ENCODE measurements at regions not wholly inside any gene's neighbourhood (a gene's known extent, or its start where the extent isn't known, plus 50 kb on each side); places are given as distances from the start of the nearest gene placed in this dataset.

DNA sequence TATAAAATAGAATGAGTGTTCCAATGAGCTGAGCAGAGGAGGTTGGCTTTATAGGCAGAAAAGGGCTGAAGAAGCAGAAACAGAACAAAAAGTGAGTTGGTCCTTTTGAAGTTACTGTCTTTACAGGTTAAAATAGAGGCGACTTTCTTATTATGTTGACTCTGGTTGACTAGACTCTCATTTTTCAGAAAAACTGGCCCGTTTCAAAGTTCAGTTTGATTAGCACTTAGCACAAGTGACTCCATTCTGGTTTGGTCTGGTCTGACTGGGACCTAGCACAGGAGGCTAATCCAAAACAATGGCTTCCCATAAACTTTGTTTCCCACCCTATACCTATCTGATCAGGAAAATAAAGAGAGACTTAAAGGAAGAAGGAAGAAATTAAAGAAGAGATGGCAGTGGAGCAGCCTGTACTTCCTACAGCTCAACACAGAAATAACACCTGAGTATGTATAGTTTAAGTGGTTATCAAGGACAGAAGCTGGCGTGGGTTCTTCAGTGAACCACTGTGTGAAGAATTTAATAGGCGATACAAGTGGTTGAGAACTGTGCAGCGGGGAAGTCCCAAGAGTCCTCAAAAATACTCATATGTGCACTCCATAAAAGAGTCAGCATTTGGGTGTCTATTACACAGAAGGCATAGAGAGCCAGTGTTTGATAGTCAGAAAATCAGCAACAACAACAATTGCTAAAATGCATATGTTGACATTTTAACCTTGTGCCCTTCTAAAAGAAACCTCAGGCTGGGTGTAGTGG, 554.8 kb upstream of the HTR2C start:
- no peak overlapping the region for H3K4ac ChIP-seq (replicated peaks; ENCODE audit: insufficient read length, low read depth, low read length)
- no peak overlapping the region for H2AK5ac ChIP-seq (ENCODE audit: low read depth, low read length)
- WGBS, 2 experiments (ENCODE audit: extremely low coverage in 1 of 2, insufficient coverage in 1 of 2, insufficient read length in 1 of 2, insufficient replicate concordance in 2 of 2, low coverage in 1 of 2, low lambda C conversion rate in 2 of 2, missing lambda C conversion rate in 1 of 2), result 94% methylated on average over 5 of the region's 5 CpGs; no CpG with 5 or more reads in 1 of the 2 experiments
- no peaks in the 10 kb centered on the region for H3K23me2 ChIP-seq (ENCODE audit: low read depth, low read length)
- no peak overlapping the region for H4K91ac ChIP-seq (replicated peaks; ENCODE audit: insufficient read length, low read length)
- H3K14ac ChIP-seq (ENCODE audit: insufficient read length), result no peak overlapping the region
- H3K4me1 ChIP-seq (replicated peaks in 1 of 4; ENCODE audit: control insufficient read depth in 3 of 4, insufficient read depth in 4 of 4, low read length in 3 of 4), result no peaks in the 10 kb centered on the region
- ChIA-PET POLR2A (ENCODE audit: partially characterized antibody) (no interaction called here), CTCF (ENCODE audit: partially characterized antibody) (no interaction called here)
- peaks cover 0 to 6% of the 10 kb centered on the region in 2 experiments; a peak in 2 of 4 replicates for H3K79me2 ChIP-seq (ENCODE audit: control insufficient read depth in 1 of 2, insufficient read depth in 2 of 2, low read length in 2 of 2)
- no peaks in the 10 kb centered on the region for H4K20me1 ChIP-seq (replicated peaks in 1 of 2; ENCODE audit: control insufficient read depth in 1 of 2, insufficient read depth in 2 of 2, low read length in 2 of 2)
- no peak overlapping the region for H3K23ac ChIP-seq (ENCODE audit: insufficient read length)
- no peak overlapping the region for H3K27ac ChIP-seq (ENCODE audit: low read depth, low read length)
- no peak overlapping the region for H3K9ac ChIP-seq (replicated peaks in 1 of 4; ENCODE audit: extremely low read depth in 1 of 4, low read depth in 3 of 4, low read length in 3 of 4)
- H3K18ac ChIP-seq (ENCODE audit: extremely low read depth, low read length), result no peak overlapping the region
- peaks cover 0 to 4% of the 10 kb centered on the region in 2 experiments; a peak in 2 of 4 replicates for H3K9me3 ChIP-seq (ENCODE audit: insufficient read depth in 2 of 2, low read depth in 1 of 2, low read length in 1 of 2)
- no peak overlapping the region for H2BK120ac ChIP-seq (replicated peaks; ENCODE audit: low read depth, low read length)
- H3K36me3 ChIP-seq (ENCODE audit: control insufficient read depth in 2 of 4, insufficient read depth in 4 of 4, low read length in 3 of 4), result peaks cover 0 to 8% (median 2%) of the 10 kb centered on the region in 4 experiments; a peak in 3 of 8 replicates
- H3K4me3 ChIP-seq (ENCODE audit: extremely low read depth in 1 of 4, insufficient read depth in 2 of 4, low read depth in 3 of 4, low read length in 4 of 4), result no peak overlapping the region
- H2BK12ac ChIP-seq (ENCODE audit: low read depth, low read length), result no peak overlapping the region
- H3K4me2 ChIP-seq (ENCODE audit: insufficient read depth in 1 of 2, low read depth in 2 of 2, low read length in 2 of 2), result no peak overlapping the region
- no peaks in the 10 kb centered on the region for H3K79me1 ChIP-seq (ENCODE audit: low read depth, low read length)
- DNase-seq (ENCODE audit: low read depth in 1 of 2, low spot score in 2 of 2) (no peak), FAIRE-seq (no peak)
- no peaks in the 10 kb centered on the region for H3K27me3 ChIP-seq (replicated peaks in 1 of 4; ENCODE audit: control insufficient read depth in 3 of 4, extremely low read depth in 1 of 4, insufficient read depth in 3 of 4, low read length in 3 of 4)
- no peak overlapping the region for H3K56ac ChIP-seq (replicated peaks; ENCODE audit: insufficient read length, low read depth, low read length)
- no peak overlapping the region for H2BK5ac ChIP-seq (ENCODE audit: low read depth, low read length)
- H2BK20ac ChIP-seq (ENCODE audit: low read length), result no peak overlapping the region
- no peak overlapping the region for H2BK15ac ChIP-seq (ENCODE audit: low read length)
- H2AFZ ChIP-seq (ENCODE audit: low read length), result no peak overlapping the region
- no peak overlapping the region for H4K5ac ChIP-seq (ENCODE audit: insufficient read length, low read depth, low read length)
- no peak overlapping the region for H4K8ac ChIP-seq (ENCODE audit: extremely low read depth, insufficient read depth, low read length)
- TF ChIP-seq PHF8 (conservative IDR thresholded peaks at IDR 0.05; ENCODE audit: low read depth, low read length), result no peak
- TF ChIP-seq JUN (IDR thresholded peaks at IDR 0.05; ENCODE audit: low read depth, low read length), result no peak
- TF ChIP-seq, protein P1, sequence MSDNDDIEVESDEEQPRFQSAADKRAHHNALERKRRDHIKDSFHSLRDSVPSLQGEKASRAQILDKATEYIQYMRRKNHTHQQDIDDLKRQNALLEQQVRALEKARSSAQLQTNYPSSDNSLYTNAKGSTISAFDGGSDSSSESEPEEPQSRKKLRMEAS (IDR thresholded peaks at IDR 0.05), result no peak
- TF ChIP-seq, protein P2, sequence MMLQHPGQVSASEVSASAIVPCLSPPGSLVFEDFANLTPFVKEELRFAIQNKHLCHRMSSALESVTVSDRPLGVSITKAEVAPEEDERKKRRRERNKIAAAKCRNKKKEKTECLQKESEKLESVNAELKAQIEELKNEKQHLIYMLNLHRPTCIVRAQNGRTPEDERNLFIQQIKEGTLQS (IDR thresholded peaks at IDR 0.05; ENCODE audit: insufficient read depth, low read depth, low read length), result no peak
- TF ChIP-seq, protein P3, sequence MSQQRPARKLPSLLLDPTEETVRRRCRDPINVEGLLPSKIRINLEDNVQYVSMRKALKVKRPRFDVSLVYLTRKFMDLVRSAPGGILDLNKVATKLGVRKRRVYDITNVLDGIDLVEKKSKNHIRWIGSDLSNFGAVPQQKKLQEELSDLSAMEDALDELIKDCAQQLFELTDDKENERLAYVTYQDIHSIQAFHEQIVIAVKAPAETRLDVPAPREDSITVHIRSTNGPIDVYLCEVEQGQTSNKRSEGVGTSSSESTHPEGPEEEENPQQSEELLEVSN (IDR thresholded peaks at IDR 0.05), result no peak
- no peak for TF ChIP-seq RNF2 (IDR thresholded peaks at IDR 0.05; ENCODE audit: borderline replicate concordance, low read depth, low read length, missing control alignments, poor library complexity, severe bottlenecking)
- TF ChIP-seq TCF12 (IDR thresholded peaks at IDR 0.05; ENCODE audit: low read depth, low read length), result no peak
- no peak for TF ChIP-seq CREB1 (IDR thresholded peaks at IDR 0.05)
- no peak for TF ChIP-seq SIRT6 (IDR thresholded peaks at IDR 0.05; ENCODE audit: low read length)
- no peak for TF ChIP-seq SP4 (IDR thresholded peaks at IDR 0.05; ENCODE audit: low read length)
- TF ChIP-seq SAP30 (IDR thresholded peaks at IDR 0.05; ENCODE audit: insufficient read depth, insufficient replicate concordance, low read length), result no peak
- no peak for TF ChIP-seq GABPA (IDR thresholded peaks at IDR 0.05; ENCODE audit: borderline replicate concordance, insufficient read depth, low read length)
